ENCODE measurements at regions not wholly inside any gene's neighbourhood (a gene's known extent, or its start where the extent isn't known, plus 50 kb on each side); places are given as distances from the start of the nearest gene placed in this dataset.
A peak's percentile ranks its signal among the peaks of the same experiment; 100 is the strongest.

GRCh38 chr5:35485487-35485886 is 132.2 kb upstream of the SPEF2 start:
- Histone ChIP-seq H3K79me2 (ENCODE audit: insufficient read depth, low read length) (no peaks in the 10 kb centered on the region), H3K27ac (ENCODE audit: low read depth, low read length) (no peak overlapping the region), H3K9me3 (ENCODE audit: low read depth, low read length) (no peaks in the 10 kb centered on the region), H3K36me3 (ENCODE audit: insufficient read depth, low read length) (no peaks in the 10 kb centered on the region), H4K20me1 (ENCODE audit: insufficient read depth, low read length) (no peaks in the 10 kb centered on the region), H3K27me3 (ENCODE audit: insufficient read depth, low read length) (peaks cover 4% of the 10 kb centered on the region), H3K4me1 (ENCODE audit: insufficient read depth, low read length) (no peaks in the 10 kb centered on the region), H3K4me3 (ENCODE audit: insufficient read depth, low read length) (no peak overlapping the region), H2AFZ (ENCODE audit: low read length) (no peak overlapping the region), H3K4me2 (ENCODE audit: insufficient read depth, low read length) (no peak overlapping the region)
- TF ChIP-seq, protein P1, sequence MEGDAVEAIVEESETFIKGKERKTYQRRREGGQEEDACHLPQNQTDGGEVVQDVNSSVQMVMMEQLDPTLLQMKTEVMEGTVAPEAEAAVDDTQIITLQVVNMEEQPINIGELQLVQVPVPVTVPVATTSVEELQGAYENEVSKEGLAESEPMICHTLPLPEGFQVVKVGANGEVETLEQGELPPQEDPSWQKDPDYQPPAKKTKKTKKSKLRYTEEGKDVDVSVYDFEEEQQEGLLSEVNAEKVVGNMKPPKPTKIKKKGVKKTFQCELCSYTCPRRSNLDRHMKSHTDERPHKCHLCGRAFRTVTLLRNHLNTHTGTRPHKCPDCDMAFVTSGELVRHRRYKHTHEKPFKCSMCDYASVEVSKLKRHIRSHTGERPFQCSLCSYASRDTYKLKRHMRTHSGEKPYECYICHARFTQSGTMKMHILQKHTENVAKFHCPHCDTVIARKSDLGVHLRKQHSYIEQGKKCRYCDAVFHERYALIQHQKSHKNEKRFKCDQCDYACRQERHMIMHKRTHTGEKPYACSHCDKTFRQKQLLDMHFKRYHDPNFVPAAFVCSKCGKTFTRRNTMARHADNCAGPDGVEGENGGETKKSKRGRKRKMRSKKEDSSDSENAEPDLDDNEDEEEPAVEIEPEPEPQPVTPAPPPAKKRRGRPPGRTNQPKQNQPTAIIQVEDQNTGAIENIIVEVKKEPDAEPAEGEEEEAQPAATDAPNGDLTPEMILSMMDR (IDR thresholded peaks at IDR 0.05; ENCODE audit: extremely low read depth, low read depth, low read length): no peak
- no peak for DNase-seq (ENCODE audit: insufficient read length, low spot score, missing footprints)

DNA sequence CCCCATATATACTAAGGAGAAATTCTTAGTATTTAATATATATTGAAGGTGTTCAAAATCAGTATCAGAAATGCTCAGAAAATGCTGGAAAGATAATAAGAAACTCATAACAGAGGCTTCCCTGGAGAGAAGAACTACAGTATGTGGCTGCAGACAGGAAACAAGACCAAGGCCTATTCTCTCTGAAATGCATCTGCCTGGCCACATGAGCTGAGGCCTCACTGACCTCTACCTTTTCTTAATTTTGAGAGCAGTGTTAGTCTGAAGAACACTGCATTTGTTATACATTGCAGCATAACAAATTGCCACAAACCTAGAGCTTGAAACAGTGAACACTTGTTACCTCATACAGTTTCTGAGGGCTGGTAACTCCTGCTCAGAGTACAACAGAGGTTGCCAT is 133.4 kb upstream of the SPEF2 start:
- peaks cover under 1% of the 10 kb centered on the region for H3K4me1 ChIP-seq (ENCODE audit: insufficient read depth, low read length)
- H4K20me1 ChIP-seq (ENCODE audit: insufficient read depth, low read length): no peaks in the 10 kb centered on the region
- no peaks in the 10 kb centered on the region for H3K79me2 ChIP-seq (ENCODE audit: insufficient read depth, low read length)
- TF ChIP-seq, protein P1 (IDR thresholded peaks at IDR 0.05; ENCODE audit: extremely low read depth, low read depth, low read length): no peak
- no peaks in the 10 kb centered on the region for H3K36me3 ChIP-seq (ENCODE audit: insufficient read depth, low read length)
- no peak overlapping the region for H3K4me3 ChIP-seq (ENCODE audit: insufficient read depth, low read length)
- no peak overlapping the region for H3K4me2 ChIP-seq (ENCODE audit: insufficient read depth, low read length)
- no peak for DNase-seq (ENCODE audit: insufficient read length, low spot score, missing footprints)
- no peak overlapping the region for H2AFZ ChIP-seq (ENCODE audit: low read length)
- H3K27ac ChIP-seq (ENCODE audit: low read depth, low read length): no peak overlapping the region
- H3K9me3 ChIP-seq (ENCODE audit: low read depth, low read length): no peaks in the 10 kb centered on the region
- no peaks in the 10 kb centered on the region for H3K27me3 ChIP-seq (ENCODE audit: insufficient read depth, low read length)

DNA sequence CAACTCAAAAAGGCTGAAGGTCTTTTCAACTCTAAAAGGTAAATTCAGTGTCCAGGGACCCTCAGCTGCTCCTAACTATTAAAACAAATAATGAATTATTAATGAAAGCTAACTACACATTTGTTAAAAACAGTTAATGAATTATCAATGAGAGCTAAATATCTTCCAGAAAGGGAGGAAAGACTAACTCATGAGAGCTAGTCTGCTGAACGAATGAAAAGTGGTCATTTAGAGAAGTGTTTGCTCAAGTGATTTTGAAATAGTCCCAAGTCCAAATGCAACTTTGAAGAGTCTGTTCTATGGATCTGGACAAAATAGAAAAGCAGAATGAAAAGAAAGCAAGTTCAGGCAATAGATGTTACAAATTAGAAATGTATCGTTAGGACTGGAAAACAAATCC is 133.9 kb upstream of the SPEF2 start:
- Histone ChIP-seq H3K4me2 (ENCODE audit: insufficient read depth, low read length) (no peak overlapping the region), H3K27me3 (ENCODE audit: insufficient read depth, low read length) (no peaks in the 10 kb centered on the region), H3K36me3 (ENCODE audit: insufficient read depth, low read length) (no peaks in the 10 kb centered on the region), H3K27ac (ENCODE audit: low read depth, low read length) (no peak overlapping the region), H3K4me1 (ENCODE audit: insufficient read depth, low read length) (peaks cover 5% of the 10 kb centered on the region), H4K20me1 (ENCODE audit: insufficient read depth, low read length) (no peaks in the 10 kb centered on the region), H3K79me2 (ENCODE audit: insufficient read depth, low read length) (no peaks in the 10 kb centered on the region), H2AFZ (ENCODE audit: low read length) (no peak overlapping the region), H3K4me3 (ENCODE audit: insufficient read depth, low read length) (no peak overlapping the region), H3K9me3 (ENCODE audit: low read depth, low read length) (no peaks in the 10 kb centered on the region)
- TF ChIP-seq, protein P1 (IDR thresholded peaks at IDR 0.05; ENCODE audit: extremely low read depth, low read depth, low read length): no peak
- DNase-seq (ENCODE audit: insufficient read length, low spot score, missing footprints): peak; percentile 14

- H3K27ac ChIP-seq (ENCODE audit: low read depth, low read length): no peak overlapping the region
- DNase-seq (ENCODE audit: insufficient read length, low spot score, missing footprints): no peak
- H3K9me3 ChIP-seq (ENCODE audit: low read depth, low read length): no peaks in the 10 kb centered on the region
- H3K4me2 ChIP-seq (ENCODE audit: insufficient read depth, low read length): no peak overlapping the region
- H3K27me3 ChIP-seq (ENCODE audit: insufficient read depth, low read length): no peaks in the 10 kb centered on the region
- H3K79me2 ChIP-seq (ENCODE audit: insufficient read depth, low read length): no peaks in the 10 kb centered on the region
- no peak overlapping the region for H2AFZ ChIP-seq (ENCODE audit: low read length)
- no peaks in the 10 kb centered on the region for H4K20me1 ChIP-seq (ENCODE audit: insufficient read depth, low read length)
- H3K4me1 ChIP-seq (ENCODE audit: insufficient read depth, low read length): peaks cover 6% of the 10 kb centered on the region
- TF ChIP-seq, protein P1 (IDR thresholded peaks at IDR 0.05; ENCODE audit: extremely low read depth, low read depth, low read length): no peak
- H3K4me3 ChIP-seq (ENCODE audit: insufficient read depth, low read length): no peak overlapping the region
- no peaks in the 10 kb centered on the region for H3K36me3 ChIP-seq (ENCODE audit: insufficient read depth, low read length)
Observed at GRCh38 chr5:35483191-35483590, 134.5 kb upstream of the SPEF2 start.

All from osteoblast (primary cell).